ENCODE measurements at regions not wholly inside any gene's neighbourhood (a gene's known extent, or its start where the extent isn't known, plus 50 kb on each side); places are given as distances from the start of the nearest gene placed in this dataset.
"Not testable (repeated sequence)": the region's sequence is repeated elsewhere in the genome, so short reads cannot be mapped to it uniquely, and the experiment has no call there.

GRCh38 chr7:13241416-13241815 is 554.0 kb downstream of the ARL4A start:
- no peak for DNase-seq

- DNase-seq = no peak
Observed at GRCh38 chr7:13257661-13258060, 570.2 kb downstream of the ARL4A start.

GRCh38 chr7:13258386-13258785 is 571.0 kb downstream of the ARL4A start:
- no peak for DNase-seq

- no peak for DNase-seq
Observed at GRCh38 chr7:13259930-13260329, 572.5 kb downstream of the ARL4A start.

- DNase-seq = peak; percentile 33
Observed at GRCh38 chr7:13262929-13263530, 575.6 kb downstream of the ARL4A start.

- DNase-seq = no peak
Observed at GRCh38 chr7:13265271-13265670, 577.8 kb downstream of the ARL4A start.

- DNase-seq = not testable (repeated sequence)
Observed at GRCh38 chr7:13274205-13274604, 586.8 kb downstream of the ARL4A start.

- no peak for DNase-seq
Observed at GRCh38 chr7:13276977-13277376, 589.5 kb downstream of the ARL4A start.

- DNase-seq = no peak
Observed at GRCh38 chr7:13278020-13278419, 590.6 kb downstream of the ARL4A start.

GRCh38 chr7:13279854-13280435 is 592.5 kb downstream of the ARL4A start:
- peak; percentile 58 for DNase-seq

- peak; percentile 19 for DNase-seq
Observed at GRCh38 chr7:13282377-13282980, 595.0 kb downstream of the ARL4A start.

GRCh38 chr7:13286916-13287315 is 599.5 kb downstream of the ARL4A start:
- DNase-seq = no peak

GRCh38 chr7:13288516-13288915 is 601.1 kb downstream of the ARL4A start:
- no peak for DNase-seq

- DNase-seq = no peak
Observed at GRCh38 chr7:13290975-13291374, 603.5 kb downstream of the ARL4A start.

- DNase-seq = no peak
Observed at GRCh38 chr7:13293264-13294002, 606.0 kb downstream of the ARL4A start.

GRCh38 chr7:13307040-13307439 is 619.6 kb downstream of the ARL4A start:
- DNase-seq = no peak

- no peak for DNase-seq
Observed at GRCh38 chr7:13308423-13308822, 621.0 kb downstream of the ARL4A start.

GRCh38 chr7:13309535-13309934 is 622.1 kb downstream of the ARL4A start:
- no peak for DNase-seq

GRCh38 chr7:13312307-13312706 is 624.9 kb downstream of the ARL4A start:
- no peak for DNase-seq

GRCh38 chr7:13320333-13320732 is 632.9 kb downstream of the ARL4A start:
- no peak for DNase-seq

GRCh38 chr7:13321316-13321715 is 633.9 kb downstream of the ARL4A start:
- DNase-seq = no peak

- no peak for DNase-seq
Observed at GRCh38 chr7:13322126-13322525, 634.7 kb downstream of the ARL4A start.

GRCh38 chr7:13327669-13328068 is 640.2 kb downstream of the ARL4A start:
- DNase-seq = no peak

GRCh38 chr7:13333371-13333770 is 645.9 kb downstream of the ARL4A start:
- no peak for DNase-seq

Measured in NCI-H1694 (cell line).